Stimulated activated naive CD8-positive, alpha-beta T cell treated with anti-CD3 and anti-CD28 coated beads, Interleukin-15, amount 100 ng/mL, for 72 hours (primary cell): ENCODE measurements at regions not wholly inside any gene's neighbourhood (a gene's known extent, or its start where the extent isn't known, plus 50 kb on each side); places are given as distances from the start of the nearest gene placed in this dataset.

Source experiments
- ATAC-seq: fragments of 150-1000 bp; cut with Tn5 transposase; 2 replicates; pipeline ENCODE4 v1.10.0; 2021; ENCODE audit warnings: mild to moderate bottlenecking, moderate library complexity
- DNase-seq, 2 donors: peaks; one replicate each; pipeline ENCODE4 v3.0.0; 2021 to 2022
- H3K27ac Mint-ChIP-seq, 2 donors: one replicate each; pipeline ENCODE4 v1.8.0; 2022; ENCODE audit warnings: mild to moderate bottlenecking in 2 of 2, mixed read lengths in 2 of 2, moderate library complexity in 2 of 2
- H3K27me3 Mint-ChIP-seq: one replicate; pipeline ENCODE4 v1.8.0; 2022; ENCODE audit warnings: mixed read lengths
- H3K4me1 Mint-ChIP-seq: one replicate; pipeline ENCODE4 v1.8.0; 2022; ENCODE audit warnings: mild to moderate bottlenecking, mixed read lengths
- H3K4me3 Mint-ChIP-seq, 2 donors: one replicate each; pipeline ENCODE4 v1.8.0; 2022; ENCODE audit warnings: mild to moderate bottlenecking in 2 of 2, mixed read lengths in 2 of 2, moderate library complexity in 1 of 2
- H3K9me3 Mint-ChIP-seq, 2 donors: one replicate each; pipeline ENCODE4 v1.8.0; 2022; ENCODE audit warnings: mixed read lengths in 2 of 2

- DNase-seq (no peak), ATAC-seq (no peak)
- H3K9me3 Mint-ChIP-seq: no peaks in the 10 kb centered on the region
- no peak overlapping the region for H3K27ac Mint-ChIP-seq
- H3K4me3 Mint-ChIP-seq: no peak overlapping the region
- H3K27me3 Mint-ChIP-seq: peaks cover 58% of the 10 kb centered on the region
- peaks cover 13% of the 10 kb centered on the region for H3K4me1 Mint-ChIP-seq
These were observed 50.5 kb upstream of the DLX2 start for GRCh38 chr2:172153156-172153555.

GRCh38 chr2:172153757-172154156 lies 51.1 kb upstream of the DLX2 start:
- Mint-ChIP-seq H3K4me3 (no peak overlapping the region), H3K4me1 (peaks cover 7% of the 10 kb centered on the region), H3K9me3 (no peaks in the 10 kb centered on the region), H3K27me3 (peaks cover 58% of the 10 kb centered on the region), H3K27ac (no peak overlapping the region)
- ATAC-seq (no peak), DNase-seq (no peak)

DNA sequence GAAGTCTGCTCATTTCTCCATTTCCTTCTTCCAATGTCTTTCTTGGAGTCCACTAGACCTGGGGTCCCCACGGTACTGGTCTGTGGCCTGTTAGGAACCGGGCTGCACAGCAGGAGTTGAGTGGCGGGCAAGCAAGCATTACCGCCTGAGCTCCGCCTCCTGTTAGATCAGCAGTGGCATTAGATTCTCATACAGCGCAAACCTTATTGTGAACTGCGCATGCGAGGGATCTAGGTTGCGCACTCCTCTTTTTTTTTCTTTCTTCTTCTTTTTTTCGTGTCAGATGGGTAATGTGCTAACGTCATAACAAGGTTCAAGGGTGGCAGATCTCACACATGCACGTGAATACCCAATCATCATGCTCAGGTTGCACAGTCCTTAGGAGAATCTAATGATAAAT lies 53.1 kb upstream of the DLX2 start:
- ATAC-seq: no peak
- H3K27me3 Mint-ChIP-seq: peaks cover 58% of the 10 kb centered on the region
- H3K4me1 Mint-ChIP-seq: peaks cover 6% of the 10 kb centered on the region

DNA sequence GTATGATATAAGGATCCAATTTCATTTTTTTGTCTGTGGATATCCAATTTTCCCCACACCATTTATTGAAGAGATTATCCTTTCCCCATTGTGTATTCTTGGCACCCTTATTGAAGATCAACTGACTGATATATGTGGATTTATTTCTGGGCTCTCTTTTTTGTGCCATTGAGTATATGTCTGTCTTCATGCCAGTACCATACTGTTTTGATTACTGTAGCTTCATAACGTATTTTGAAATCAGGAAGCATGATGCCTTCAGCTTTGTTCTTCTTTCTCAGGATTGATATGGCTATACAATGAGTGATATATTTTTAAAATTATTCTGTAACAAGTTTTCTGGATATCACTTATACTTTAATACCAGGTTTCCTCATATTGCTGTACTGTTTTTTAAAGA lies 58.1 kb upstream of the DLX2 start:
- ATAC-seq (no peak), DNase-seq (no peak)
- no peak overlapping the region for H3K4me3 Mint-ChIP-seq
- H3K4me1 Mint-ChIP-seq: no peaks in the 10 kb centered on the region
- no peak overlapping the region for H3K27ac Mint-ChIP-seq
- H3K9me3 Mint-ChIP-seq: no peaks in the 10 kb centered on the region
- peaks cover 12% of the 10 kb centered on the region for H3K27me3 Mint-ChIP-seq

More for the DNA sequence above, 53.1 kb upstream of the DLX2 start:
- DNase-seq: no peak
- H3K27ac Mint-ChIP-seq: no peak overlapping the region
- no peaks in the 10 kb centered on the region for H3K9me3 Mint-ChIP-seq
- H3K4me3 Mint-ChIP-seq: no peak overlapping the region

DNA sequence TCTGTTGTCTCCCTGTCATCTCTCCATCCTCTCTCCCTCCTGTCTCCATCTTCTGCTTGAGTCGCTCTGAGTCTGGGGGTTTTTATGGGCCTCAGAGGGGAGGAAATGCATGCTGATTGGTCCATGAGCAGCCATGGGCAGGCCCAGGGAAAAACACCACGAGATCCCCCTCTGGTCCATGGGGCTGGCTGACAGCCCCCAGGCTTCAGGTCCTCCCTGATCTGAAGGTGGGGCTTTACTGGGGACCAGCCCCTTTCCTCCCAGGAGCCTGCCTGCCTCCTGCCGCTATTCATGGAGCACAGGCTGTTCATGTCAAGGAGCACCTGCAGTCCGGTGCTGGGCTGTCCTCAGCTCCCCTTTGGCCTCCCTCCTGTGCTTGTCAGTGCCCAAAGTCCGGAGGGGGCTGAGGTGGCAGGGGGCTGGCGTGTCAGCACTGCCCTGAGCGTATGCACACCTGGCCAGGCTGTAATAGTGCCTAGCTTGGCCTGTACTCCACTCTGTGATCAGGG lies 59.6 kb upstream of the DLX2 start:
- Mint-ChIP-seq H3K27me3 (no peaks in the 10 kb centered on the region), H3K27ac (no peak overlapping the region), H3K4me1 (no peaks in the 10 kb centered on the region), H3K9me3 (no peaks in the 10 kb centered on the region), H3K4me3 (no peak overlapping the region)
- DNase-seq (no peak), ATAC-seq (no peak)

DNA sequence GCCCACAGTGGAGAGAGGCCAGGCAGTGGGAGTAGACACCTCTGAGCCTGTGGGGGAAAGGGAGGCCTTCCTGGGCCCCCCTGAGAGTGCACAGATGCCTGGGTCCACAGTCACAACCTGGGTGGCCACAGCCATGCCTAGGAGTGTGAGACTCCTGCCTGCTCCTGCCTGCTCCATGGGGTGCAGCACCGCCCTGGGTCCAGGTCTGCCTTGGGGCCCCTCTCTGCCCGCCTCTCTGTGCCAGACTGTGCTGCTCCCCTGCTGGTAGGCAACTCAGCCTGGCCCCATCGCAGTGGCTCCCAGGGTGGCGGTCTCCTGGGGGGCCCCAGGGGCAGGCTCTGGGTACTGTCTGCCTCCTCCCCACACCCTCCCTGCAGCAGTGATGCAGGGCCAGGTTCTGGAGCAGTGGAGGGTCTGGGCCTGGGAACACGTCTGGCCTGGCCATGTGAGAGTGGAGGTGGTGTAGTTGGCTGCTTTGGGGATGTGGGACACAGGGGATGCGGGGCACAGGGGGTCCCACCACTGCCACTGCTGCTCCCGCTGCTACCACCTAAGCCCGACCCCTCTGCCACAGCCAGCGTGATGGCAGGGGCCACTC lies 60.1 kb upstream of the DLX2 start:
- no peak overlapping the region for H3K27ac Mint-ChIP-seq
- DNase-seq: no peak
- H3K27me3 Mint-ChIP-seq: no peaks in the 10 kb centered on the region
- H3K4me3 Mint-ChIP-seq: no peak overlapping the region
- no peaks in the 10 kb centered on the region for H3K9me3 Mint-ChIP-seq
- H3K4me1 Mint-ChIP-seq: no peaks in the 10 kb centered on the region
- ATAC-seq: peak; percentile 40

DNA sequence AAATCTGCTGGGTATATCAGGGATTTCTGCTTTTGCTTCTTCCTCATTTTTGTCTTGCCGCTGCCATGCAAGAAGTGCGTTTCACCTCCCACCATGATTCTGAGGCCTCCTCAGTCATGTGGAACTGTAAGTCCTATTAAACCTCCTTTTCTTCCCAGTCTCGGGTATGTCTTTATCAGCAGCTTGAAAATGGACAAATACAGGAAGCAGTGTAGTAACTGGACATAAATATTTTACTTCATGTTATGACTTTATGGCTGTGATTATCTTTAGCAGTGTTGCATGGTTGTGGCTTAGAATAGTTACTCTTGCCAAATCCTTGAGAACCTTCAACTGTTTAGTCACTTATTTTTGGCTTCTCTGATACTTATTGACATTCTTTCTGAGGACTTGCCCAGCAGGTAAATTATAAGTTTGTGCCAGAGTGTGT lies 66.2 kb upstream of the DLX2 start:
- no peak for DNase-seq
- H3K4me3 Mint-ChIP-seq: no peak overlapping the region
- H3K27me3 Mint-ChIP-seq: peaks cover 9% of the 10 kb centered on the region
- H3K4me1 Mint-ChIP-seq: no peaks in the 10 kb centered on the region
- ATAC-seq: no peak
- H3K9me3 Mint-ChIP-seq: no peaks in the 10 kb centered on the region
- no peak overlapping the region for H3K27ac Mint-ChIP-seq

- Mint-ChIP-seq H3K4me1 (no peaks in the 10 kb centered on the region), H3K9me3 (no peaks in the 10 kb centered on the region), H3K4me3 (no peak overlapping the region), H3K27ac (no peak overlapping the region), H3K27me3 (peaks cover 11% of the 10 kb centered on the region)
- ATAC-seq: no peak
- no peak for DNase-seq
These were observed 66.9 kb upstream of the DLX2 start for GRCh38 chr2:172169611-172170010.

DNA sequence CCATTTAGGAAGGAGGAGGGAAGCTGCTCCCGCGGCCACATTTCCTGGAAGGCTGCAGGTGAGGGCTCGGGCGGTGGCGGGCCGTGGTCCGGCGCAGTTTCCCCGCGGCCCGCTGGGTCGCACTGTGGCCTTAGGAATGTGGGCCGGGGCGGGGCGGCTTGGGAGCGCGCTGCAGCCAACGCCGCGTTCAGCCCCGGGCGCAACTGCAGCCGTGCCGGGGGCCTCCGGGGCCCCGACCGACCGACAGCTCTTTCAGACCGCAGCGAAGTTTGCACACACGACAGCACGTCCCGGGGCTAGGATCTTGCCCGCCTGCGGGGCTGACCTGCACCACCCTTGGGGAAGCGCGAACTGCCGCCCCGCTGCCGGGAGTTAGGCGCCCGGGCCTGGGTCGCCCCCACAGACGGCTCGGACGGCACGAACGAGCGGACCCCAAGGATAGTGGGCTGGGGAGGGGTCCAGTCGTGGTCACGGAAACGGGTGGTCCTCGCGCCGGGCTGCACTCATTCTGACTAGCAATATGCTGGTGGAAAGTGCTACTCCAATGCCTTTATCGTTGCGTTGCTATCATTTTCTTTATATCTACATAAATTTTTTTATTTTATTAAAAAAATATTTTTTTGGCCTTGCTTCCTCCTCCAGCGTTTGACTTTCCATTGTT lies 69.9 kb upstream of the DLX2 start:
- DNase-seq (peak; percentile 66 to 67), ATAC-seq (peak; percentile 97)
- peaks cover 0 to 7% of the 10 kb centered on the region in 2 donors for H3K9me3 Mint-ChIP-seq
- no peaks in the 10 kb centered on the region for H3K4me1 Mint-ChIP-seq
- no peak overlapping the region for H3K27ac Mint-ChIP-seq
- H3K4me3 Mint-ChIP-seq: peak overlapping the region; percentile 78 to 86
- peaks cover 11% of the 10 kb centered on the region for H3K27me3 Mint-ChIP-seq

GRCh38 chr2:172173174-172173706 lies 70.5 kb upstream of the DLX2 start:
- Mint-ChIP-seq H3K4me3 (peak overlapping the region; percentile 78 to 86), H3K27me3 (peaks cover 11% of the 10 kb centered on the region), H3K4me1 (no peaks in the 10 kb centered on the region), H3K27ac (peak overlapping the region in 1 of 2 donors; percentile 23), H3K9me3 (peaks cover 0 to 7% of the 10 kb centered on the region in 2 donors)
- DNase-seq: no peak
- ATAC-seq: no peak

DNA sequence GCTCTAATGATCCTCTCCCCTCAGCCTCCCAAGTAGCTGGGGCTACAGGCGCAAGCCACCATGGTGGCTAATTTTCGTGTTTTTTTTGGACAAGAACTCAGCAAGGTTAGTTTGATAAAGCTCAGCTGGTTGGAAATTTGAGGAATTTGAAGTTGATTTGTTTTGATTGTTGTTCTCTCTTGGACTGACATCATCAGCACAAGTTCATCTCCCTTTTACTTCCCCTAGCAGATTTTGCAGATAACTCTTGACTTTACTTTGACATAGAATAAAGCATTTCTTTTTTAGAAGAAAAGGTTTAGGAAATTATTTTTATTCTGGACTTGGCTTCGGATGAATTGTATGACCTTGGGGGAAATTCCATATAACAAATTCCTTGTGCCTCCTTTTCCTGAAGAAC lies 74.9 kb upstream of the DLX2 start:
- H3K27me3 Mint-ChIP-seq: peaks cover 11% of the 10 kb centered on the region
- H3K9me3 Mint-ChIP-seq: peaks cover 0 to 7% of the 10 kb centered on the region in 2 donors
- ATAC-seq (no peak), DNase-seq (no peak)
- no peak overlapping the region for H3K27ac Mint-ChIP-seq
- no peak overlapping the region for H3K4me3 Mint-ChIP-seq
- H3K4me1 Mint-ChIP-seq: peaks cover 17% of the 10 kb centered on the region

DNA sequence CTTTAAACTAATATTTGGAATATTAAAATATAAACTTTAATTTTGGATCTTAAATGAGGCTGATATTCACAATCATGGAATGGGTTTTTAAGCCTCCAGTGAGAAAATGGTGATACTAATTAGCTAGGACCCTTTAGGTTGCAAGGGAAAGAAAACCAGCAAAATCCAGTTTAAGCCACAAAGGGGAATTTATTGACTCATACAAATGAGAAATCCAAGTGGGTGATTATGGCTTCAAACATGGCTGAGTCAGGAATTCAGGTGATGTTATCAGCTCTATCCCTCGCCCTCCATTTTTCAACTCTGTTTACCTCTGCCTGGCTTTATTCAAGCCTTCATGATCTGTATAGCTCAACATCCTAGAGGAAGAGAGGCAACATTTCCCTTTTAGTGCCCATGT lies 75.3 kb upstream of the DLX2 start:
- DNase-seq (no peak), ATAC-seq (no peak)
- no peak overlapping the region for H3K4me3 Mint-ChIP-seq
- peaks cover 0 to 7% of the 10 kb centered on the region in 2 donors for H3K9me3 Mint-ChIP-seq
- peaks cover 17% of the 10 kb centered on the region for H3K4me1 Mint-ChIP-seq
- H3K27me3 Mint-ChIP-seq: peaks cover 11% of the 10 kb centered on the region
- no peak overlapping the region for H3K27ac Mint-ChIP-seq

GRCh38 chr2:172179045-172179701 lies 76.5 kb upstream of the DLX2 start:
- Mint-ChIP-seq H3K9me3 (peaks cover 0 to 7% of the 10 kb centered on the region in 2 donors), H3K27me3 (no peaks in the 10 kb centered on the region), H3K27ac (no peak overlapping the region), H3K4me1 (peaks cover 17% of the 10 kb centered on the region), H3K4me3 (no peak overlapping the region)
- ATAC-seq (peak; percentile 90), DNase-seq (peak in 1 of 2 donors; percentile 43)

GRCh38 chr2:172181840-172182239 lies 79.1 kb upstream of the DLX2 start:
- DNase-seq (no peak), ATAC-seq (no peak)
- Mint-ChIP-seq H3K27me3 (no peaks in the 10 kb centered on the region), H3K27ac (no peak overlapping the region), H3K9me3 (peaks cover 6 to 7% of the 10 kb centered on the region in 2 donors), H3K4me3 (no peak overlapping the region), H3K4me1 (peaks cover 17% of the 10 kb centered on the region)

DNA sequence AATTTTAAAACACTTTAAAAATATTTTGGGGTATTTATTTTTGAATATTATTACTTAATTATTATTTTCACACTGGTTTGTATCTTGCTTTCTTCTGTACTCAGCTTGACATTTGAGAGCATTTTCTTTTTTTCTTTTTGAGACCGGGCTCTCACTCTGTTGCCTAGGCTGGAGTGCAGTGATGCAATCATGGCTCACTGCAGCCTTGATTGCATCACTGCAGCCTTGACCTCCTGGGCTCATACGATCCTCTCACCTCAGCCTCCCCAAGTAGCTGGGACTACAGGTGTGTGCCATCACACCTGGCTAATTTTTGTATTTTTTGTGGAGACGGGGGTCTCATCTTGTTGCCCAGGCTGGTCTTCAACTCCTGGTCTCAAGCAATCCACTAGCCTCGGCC lies 79.9 kb upstream of the DLX2 start:
- Mint-ChIP-seq H3K27me3 (no peaks in the 10 kb centered on the region), H3K9me3 (peaks cover 6 to 7% of the 10 kb centered on the region in 2 donors), H3K4me3 (no peak overlapping the region), H3K27ac (no peak overlapping the region), H3K4me1 (peaks cover 17% of the 10 kb centered on the region)
- no peak for ATAC-seq
- no peak for DNase-seq
